ENCODE measurements at regions not wholly inside any gene's neighbourhood (a gene's known extent, or its start where the extent isn't known, plus 50 kb on each side); places are given as distances from the start of the nearest gene placed in this dataset.
A peak's percentile ranks its signal among the peaks of the same experiment; 100 is the strongest.

DNA sequence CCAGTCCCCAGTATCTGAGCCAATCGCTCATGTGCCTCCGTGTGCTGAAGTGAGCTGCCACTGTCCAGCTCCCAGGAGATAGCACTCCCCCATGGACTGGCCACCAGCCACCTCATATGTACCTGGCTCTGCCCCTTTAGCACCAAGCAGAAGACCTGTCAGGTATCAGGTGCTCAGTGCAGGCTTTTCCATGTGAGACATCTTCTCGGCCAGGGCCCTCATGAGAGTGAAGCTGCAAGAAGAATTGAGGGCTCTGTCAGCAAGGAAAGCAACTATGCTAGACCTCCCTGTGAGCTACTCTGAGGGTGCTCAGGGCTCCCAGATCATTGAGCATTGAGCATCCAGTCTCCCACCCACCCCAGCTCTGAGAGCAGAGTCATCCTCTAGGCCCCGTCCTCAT, 264.2 kb upstream of the ADAMTS16 start:
- Histone ChIP-seq H2BK15ac (replicated peaks; ENCODE audit: low read depth) (no peak overlapping the region), H2BK120ac (ENCODE audit: low read depth, low read length) (no peak overlapping the region)
- DNase-seq, result no peak

DNA sequence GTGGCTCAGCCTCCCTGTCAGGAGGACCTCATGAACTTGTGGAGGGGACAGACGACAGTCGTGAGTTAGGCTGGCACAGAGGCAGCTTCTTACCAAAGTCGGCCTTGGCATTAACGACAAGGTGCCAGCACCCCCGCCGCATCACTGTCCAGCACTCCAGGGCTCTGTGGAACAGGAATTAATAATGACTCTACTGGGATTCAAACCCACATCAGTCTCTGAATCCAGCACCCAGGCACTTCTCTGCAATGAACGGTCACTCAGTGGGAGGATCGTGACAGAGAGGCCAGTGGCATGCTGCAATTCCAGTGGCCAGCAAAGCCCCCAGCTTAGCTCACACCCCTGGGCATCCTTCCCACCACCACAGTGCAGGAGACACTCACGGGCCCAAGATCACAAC, 263.3 kb upstream of the ADAMTS16 start:
- no peak overlapping the region for H3K56ac ChIP-seq (ENCODE audit: low read length)
- no peak overlapping the region for H4K8ac ChIP-seq (ENCODE audit: low read depth, low read length)
- WGBS (ENCODE audit: extremely low coverage, insufficient coverage, low lambda C conversion rate), result no CpG with 5 or more reads among the region's 9 CpGs
- no peak overlapping the region for H2BK15ac ChIP-seq (replicated peaks; ENCODE audit: low read depth)
- H3K79me1 ChIP-seq (ENCODE audit: low read length), result no peaks in the 10 kb centered on the region
- no peak overlapping the region for H2AK5ac ChIP-seq (ENCODE audit: low read length)
- no peak for DNase-seq
- no peak overlapping the region for H3K9ac ChIP-seq (ENCODE audit: low read length)
- H3K27me3 ChIP-seq (ENCODE audit: insufficient read depth, low read length, poor library complexity), result no peaks in the 10 kb centered on the region
- H2BK5ac ChIP-seq (ENCODE audit: low read length), result no peak overlapping the region
- no peak overlapping the region for H4K5ac ChIP-seq (ENCODE audit: low read length)
- no peak overlapping the region for H3K4me3 ChIP-seq (ENCODE audit: low read length)
- no peak overlapping the region for H2BK120ac ChIP-seq (ENCODE audit: low read depth, low read length)
- no peak overlapping the region for H3K27ac ChIP-seq (ENCODE audit: low read depth, low read length)
- H3K36me3 ChIP-seq (ENCODE audit: control insufficient read depth, insufficient read depth, low read length), result no peaks in the 10 kb centered on the region
- no peak overlapping the region for H3K4me2 ChIP-seq (ENCODE audit: low read length)
- no peak overlapping the region for H3K4ac ChIP-seq (ENCODE audit: low read depth, low read length)
- H3K4me1 ChIP-seq (ENCODE audit: control insufficient read depth, low read depth, low read length), result no peaks in the 10 kb centered on the region
- no peak overlapping the region for H3K18ac ChIP-seq (ENCODE audit: low read length)
- H3K79me2 ChIP-seq (ENCODE audit: control insufficient read depth, insufficient read depth, low read length), result no peaks in the 10 kb centered on the region
- H3K23ac ChIP-seq (ENCODE audit: low read length), result no peak overlapping the region

More for the DNA sequence above, 264.2 kb upstream of the ADAMTS16 start:
- H4K8ac ChIP-seq (ENCODE audit: low read depth, low read length), result no peak overlapping the region
- H3K23ac ChIP-seq (ENCODE audit: low read length), result no peak overlapping the region
- H3K4ac ChIP-seq (ENCODE audit: low read depth, low read length), result no peak overlapping the region
- H3K36me3 ChIP-seq (ENCODE audit: control insufficient read depth, insufficient read depth, low read length), result no peaks in the 10 kb centered on the region
- WGBS (ENCODE audit: extremely low coverage, insufficient coverage, low lambda C conversion rate), result no CpG with 5 or more reads among the region's 4 CpGs
- no peaks in the 10 kb centered on the region for H3K79me1 ChIP-seq (ENCODE audit: low read length)
- H2AK5ac ChIP-seq (ENCODE audit: low read length), result no peak overlapping the region
- no peak overlapping the region for H3K18ac ChIP-seq (ENCODE audit: low read length)
- H3K27ac ChIP-seq (ENCODE audit: low read depth, low read length), result no peak overlapping the region
- no peak overlapping the region for H3K4me2 ChIP-seq (ENCODE audit: low read length)
- H3K79me2 ChIP-seq (ENCODE audit: control insufficient read depth, insufficient read depth, low read length), result no peaks in the 10 kb centered on the region
- no peaks in the 10 kb centered on the region for H3K27me3 ChIP-seq (ENCODE audit: insufficient read depth, low read length, poor library complexity)
- H3K9ac ChIP-seq (ENCODE audit: low read length), result no peak overlapping the region
- H4K5ac ChIP-seq (ENCODE audit: low read length), result no peak overlapping the region
- H3K56ac ChIP-seq (ENCODE audit: low read length), result no peak overlapping the region
- no peaks in the 10 kb centered on the region for H3K4me1 ChIP-seq (ENCODE audit: control insufficient read depth, low read depth, low read length)
- no peak overlapping the region for H2BK5ac ChIP-seq (ENCODE audit: low read length)
- no peak overlapping the region for H3K4me3 ChIP-seq (ENCODE audit: low read length)

DNA sequence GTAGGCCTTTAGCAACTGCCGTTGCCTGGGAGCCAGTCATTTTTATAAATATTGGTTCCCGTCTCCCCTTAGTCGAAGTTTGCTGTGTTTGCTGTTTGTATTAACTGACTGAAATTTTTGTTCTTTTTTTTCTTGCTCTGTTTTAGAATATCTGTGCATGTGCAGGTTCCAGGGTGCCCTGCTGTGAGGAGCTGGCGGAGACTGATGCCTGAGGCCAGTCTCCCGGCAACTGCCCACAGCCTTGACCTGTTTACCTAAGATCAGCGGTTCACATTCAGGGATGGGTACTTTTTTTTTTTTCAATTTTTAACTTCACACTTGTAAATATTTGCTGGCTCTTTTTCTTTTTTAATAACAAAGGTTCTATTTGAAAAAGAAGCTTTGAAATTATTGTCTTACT, 262.6 kb upstream of the ADAMTS16 start:
- Histone ChIP-seq H3K36me3 (ENCODE audit: control insufficient read depth, insufficient read depth, low read length) (no peaks in the 10 kb centered on the region), H3K27me3 (ENCODE audit: insufficient read depth, low read length, poor library complexity) (no peaks in the 10 kb centered on the region), H3K4ac (ENCODE audit: low read depth, low read length) (no peak overlapping the region), H3K4me1 (ENCODE audit: control insufficient read depth, low read depth, low read length) (no peaks in the 10 kb centered on the region), H3K79me2 (ENCODE audit: control insufficient read depth, insufficient read depth, low read length) (no peaks in the 10 kb centered on the region), H2BK120ac (ENCODE audit: low read depth, low read length) (no peak overlapping the region), H2AK5ac (ENCODE audit: low read length) (no peak overlapping the region), H3K18ac (ENCODE audit: low read length) (no peak overlapping the region), H4K5ac (ENCODE audit: low read length) (no peak overlapping the region), H3K56ac (ENCODE audit: low read length) (no peak overlapping the region), H3K79me1 (ENCODE audit: low read length) (no peaks in the 10 kb centered on the region), H3K4me2 (ENCODE audit: low read length) (no peak overlapping the region), H3K23ac (ENCODE audit: low read length) (no peak overlapping the region), H2BK15ac (replicated peaks; ENCODE audit: low read depth) (no peak overlapping the region), H3K9ac (ENCODE audit: low read length) (no peak overlapping the region), H4K8ac (ENCODE audit: low read depth, low read length) (no peak overlapping the region), H3K27ac (ENCODE audit: low read depth, low read length) (no peak overlapping the region), H2BK5ac (ENCODE audit: low read length) (no peak overlapping the region), H3K4me3 (ENCODE audit: low read length) (no peak overlapping the region)
- no peak for DNase-seq
- no CpG with 5 or more reads among the region's 6 CpGs for WGBS (ENCODE audit: extremely low coverage, insufficient coverage, low lambda C conversion rate)

DNA sequence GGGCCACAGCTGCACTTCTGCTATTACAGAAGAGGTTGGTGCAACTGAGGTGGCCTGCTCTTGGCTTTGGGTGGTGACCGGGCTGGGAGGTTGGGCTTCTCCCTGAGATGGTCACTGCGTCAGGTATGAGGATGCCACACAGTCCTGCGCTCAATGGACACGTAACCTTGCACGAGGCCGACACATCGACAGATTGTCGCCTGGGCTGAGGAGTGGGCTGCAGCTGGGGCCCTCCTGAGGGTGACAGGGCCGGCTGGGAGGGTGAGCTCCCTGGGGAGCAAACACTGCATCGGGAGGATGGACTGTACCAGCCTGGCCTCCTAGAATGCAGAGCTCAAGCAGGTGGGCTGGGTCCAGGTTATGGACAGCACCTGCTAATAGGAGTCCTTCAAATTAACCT, 261.1 kb upstream of the ADAMTS16 start:
- Histone ChIP-seq H4K5ac (ENCODE audit: low read length) (no peak overlapping the region), H3K27ac (ENCODE audit: low read depth, low read length) (no peak overlapping the region), H3K9ac (ENCODE audit: low read length) (no peak overlapping the region), H3K79me1 (ENCODE audit: low read length) (no peaks in the 10 kb centered on the region), H3K36me3 (ENCODE audit: control insufficient read depth, insufficient read depth, low read length) (no peaks in the 10 kb centered on the region), H3K56ac (ENCODE audit: low read length) (no peak overlapping the region), H3K4me1 (ENCODE audit: control insufficient read depth, low read depth, low read length) (no peaks in the 10 kb centered on the region), H3K23ac (ENCODE audit: low read length) (no peak overlapping the region), H2AK5ac (ENCODE audit: low read length) (no peak overlapping the region), H3K79me2 (ENCODE audit: control insufficient read depth, insufficient read depth, low read length) (no peaks in the 10 kb centered on the region), H3K4me3 (ENCODE audit: low read length) (no peak overlapping the region), H3K4ac (ENCODE audit: low read depth, low read length) (no peak overlapping the region), H2BK120ac (ENCODE audit: low read depth, low read length) (no peak overlapping the region), H2BK5ac (ENCODE audit: low read length) (no peak overlapping the region), H3K4me2 (ENCODE audit: low read length) (no peak overlapping the region), H3K27me3 (ENCODE audit: insufficient read depth, low read length, poor library complexity) (no peaks in the 10 kb centered on the region), H3K18ac (ENCODE audit: low read length) (no peak overlapping the region), H4K8ac (ENCODE audit: low read depth, low read length) (no peak overlapping the region), H2BK15ac (replicated peaks; ENCODE audit: low read depth) (no peak overlapping the region)
- no CpG with 5 or more reads among the region's 10 CpGs for WGBS (ENCODE audit: extremely low coverage, insufficient coverage, low lambda C conversion rate)
- no peak for DNase-seq

DNA sequence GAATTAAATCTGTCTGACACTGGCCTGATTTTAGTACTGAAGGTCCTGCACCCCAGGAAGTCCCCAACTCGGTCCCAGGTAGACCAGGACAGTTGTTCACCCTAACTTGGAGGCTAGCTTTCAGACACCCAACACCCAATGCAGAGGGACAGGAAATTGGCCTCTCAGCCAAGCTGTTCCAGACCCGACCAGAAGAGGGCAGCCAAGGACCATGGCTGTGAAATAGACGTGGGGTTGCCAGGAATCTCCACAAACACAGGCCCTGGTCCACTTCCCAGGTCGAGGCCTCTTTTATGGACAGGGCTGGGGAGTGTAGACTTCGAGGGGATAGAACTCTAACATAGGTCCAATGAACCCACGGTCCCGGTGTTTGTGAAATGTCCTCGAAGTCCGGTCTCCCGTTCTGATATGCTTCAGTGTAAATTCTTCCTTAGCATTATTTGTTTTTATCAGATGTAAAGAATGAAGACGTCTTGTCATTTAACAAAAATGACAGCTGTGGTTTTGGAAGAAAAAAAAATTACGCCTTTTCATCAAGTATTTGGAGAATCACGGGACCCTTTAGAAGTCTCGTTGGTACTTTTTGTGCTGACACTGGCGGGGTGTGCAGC, 260.3 kb upstream of the ADAMTS16 start:
- no peak overlapping the region for H2BK120ac ChIP-seq (ENCODE audit: low read depth, low read length)
- no peak overlapping the region for H3K27ac ChIP-seq (ENCODE audit: low read depth, low read length)
- H3K4ac ChIP-seq (ENCODE audit: low read depth, low read length), result no peak overlapping the region
- H2AK5ac ChIP-seq (ENCODE audit: low read length), result no peak overlapping the region
- no peak overlapping the region for H4K5ac ChIP-seq (ENCODE audit: low read length)
- H3K4me1 ChIP-seq (ENCODE audit: control insufficient read depth, low read depth, low read length), result no peaks in the 10 kb centered on the region
- no peak overlapping the region for H3K18ac ChIP-seq (ENCODE audit: low read length)
- DNase-seq, result peak; percentile 80
- WGBS (ENCODE audit: extremely low coverage, insufficient coverage, low lambda C conversion rate), result no CpG with 5 or more reads among the region's 15 CpGs
- no peak overlapping the region for H3K23ac ChIP-seq (ENCODE audit: low read length)
- no peak overlapping the region for H2BK5ac ChIP-seq (ENCODE audit: low read length)
- no peaks in the 10 kb centered on the region for H3K27me3 ChIP-seq (ENCODE audit: insufficient read depth, low read length, poor library complexity)
- H3K9ac ChIP-seq (ENCODE audit: low read length), result no peak overlapping the region
- H3K79me1 ChIP-seq (ENCODE audit: low read length), result no peaks in the 10 kb centered on the region
- H3K36me3 ChIP-seq (ENCODE audit: control insufficient read depth, insufficient read depth, low read length), result no peaks in the 10 kb centered on the region
- H2BK15ac ChIP-seq (replicated peaks; ENCODE audit: low read depth), result no peak overlapping the region
- no peak overlapping the region for H3K4me2 ChIP-seq (ENCODE audit: low read length)
- no peak overlapping the region for H4K8ac ChIP-seq (ENCODE audit: low read depth, low read length)
- H3K4me3 ChIP-seq (ENCODE audit: low read length), result no peak overlapping the region
- H3K56ac ChIP-seq (ENCODE audit: low read length), result no peak overlapping the region
- H3K79me2 ChIP-seq (ENCODE audit: control insufficient read depth, insufficient read depth, low read length), result no peaks in the 10 kb centered on the region

DNA sequence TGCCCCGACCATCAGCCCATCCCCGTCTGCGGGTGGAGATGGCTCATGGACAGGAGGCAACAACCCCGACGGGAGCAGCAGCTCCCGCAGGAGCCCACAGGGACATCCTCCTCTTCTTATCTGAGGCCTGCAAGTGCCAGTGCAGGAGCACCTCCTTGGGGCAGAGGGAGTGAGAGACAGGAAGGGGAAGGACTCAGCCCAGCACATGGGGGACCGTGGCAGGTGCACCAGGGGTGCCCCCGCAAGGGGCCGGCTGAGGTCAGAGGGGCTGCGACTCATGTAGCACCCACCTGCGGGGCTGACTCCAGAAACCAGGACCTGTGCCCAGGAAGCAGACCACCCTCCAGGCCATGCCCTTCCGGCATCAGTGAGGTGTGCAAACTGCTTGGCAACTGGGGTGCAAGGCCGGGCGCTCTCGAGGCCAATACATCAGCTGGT, 259.8 kb upstream of the ADAMTS16 start:
- no peak overlapping the region for H2BK5ac ChIP-seq (ENCODE audit: low read length)
- no peak overlapping the region for H3K4ac ChIP-seq (ENCODE audit: low read depth, low read length)
- no peak for DNase-seq
- H2BK15ac ChIP-seq (replicated peaks; ENCODE audit: low read depth), result no peak overlapping the region
- no peak overlapping the region for H3K27ac ChIP-seq (ENCODE audit: low read depth, low read length)
- H3K18ac ChIP-seq (ENCODE audit: low read length), result no peak overlapping the region
- H2BK120ac ChIP-seq (ENCODE audit: low read depth, low read length), result no peak overlapping the region
- H3K79me2 ChIP-seq (ENCODE audit: control insufficient read depth, insufficient read depth, low read length), result no peaks in the 10 kb centered on the region
- H3K23ac ChIP-seq (ENCODE audit: low read length), result no peak overlapping the region
- H3K36me3 ChIP-seq (ENCODE audit: control insufficient read depth, insufficient read depth, low read length), result no peaks in the 10 kb centered on the region
- H3K79me1 ChIP-seq (ENCODE audit: low read length), result no peaks in the 10 kb centered on the region
- no peak overlapping the region for H4K8ac ChIP-seq (ENCODE audit: low read depth, low read length)
- no peaks in the 10 kb centered on the region for H3K27me3 ChIP-seq (ENCODE audit: insufficient read depth, low read length, poor library complexity)
- no peak overlapping the region for H3K9ac ChIP-seq (ENCODE audit: low read length)
- no CpG with 5 or more reads among the region's 15 CpGs for WGBS (ENCODE audit: extremely low coverage, insufficient coverage, low lambda C conversion rate)
- no peak overlapping the region for H2AK5ac ChIP-seq (ENCODE audit: low read length)
- no peak overlapping the region for H3K4me3 ChIP-seq (ENCODE audit: low read length)
- no peak overlapping the region for H4K5ac ChIP-seq (ENCODE audit: low read length)
- no peak overlapping the region for H3K4me2 ChIP-seq (ENCODE audit: low read length)
- no peak overlapping the region for H3K56ac ChIP-seq (ENCODE audit: low read length)
- no peaks in the 10 kb centered on the region for H3K4me1 ChIP-seq (ENCODE audit: control insufficient read depth, low read depth, low read length)
